GM23338 (cell line): ENCODE measurements at regions not wholly inside any gene's neighbourhood (a gene's known extent, or its start where the extent isn't known, plus 50 kb on each side); places are given as distances from the start of the nearest gene placed in this dataset.

Experiments used
- ATAC-seq: fragments of 200-7000 bp; cut with Tn5 transposase; 3 replicates; pipeline ENCODE4 v1.9.1; 2020
- DNase-seq: peaks from one replicate; pipeline ENCODE4 v3.0.0-alpha.2; 2015; ENCODE audit warnings: low spot score
- H2AFZ ChIP-seq: fragments of 200-600 bp; sonication (generic); 2 replicates; pipeline ENCODE4 v1.8.0; 2016; ENCODE audit warnings: antibody characterized with exemption, mild to moderate bottlenecking, moderate library complexity
- H3F3A ChIP-seq: fragments of 200-600 bp; sonication (generic); replicated peaks from 2 replicates; pipeline ENCODE4 v1.8.0; 2017; ENCODE audit warnings: antibody characterized with exemption, mixed run types, low read depth
- H3K27ac ChIP-seq: fragments of 200-600 bp; sonication (generic); 2 replicates; pipeline ENCODE4 v1.6.1; 2016; ENCODE audit warnings: low read depth
- H3K27me3 ChIP-seq: fragments of 200-600 bp; sonication (generic); 2 replicates; pipeline ENCODE4 v1.8.0; 2016; ENCODE audit warnings: mild to moderate bottlenecking, mixed run types, moderate library complexity; ENCODE audit not compliant: insufficient read depth
- H3K36me3 ChIP-seq: fragments of 200-600 bp; sonication (generic); 2 replicates; pipeline ENCODE4 v1.8.0; 2016; ENCODE audit warnings: mild to moderate bottlenecking; ENCODE audit not compliant: insufficient read depth
- H3K4me1 ChIP-seq: fragments of 200-600 bp; sonication (generic); 2 replicates; pipeline ENCODE4 v1.8.0; 2016; ENCODE audit warnings: mild to moderate bottlenecking, moderate library complexity; ENCODE audit not compliant: insufficient read depth
- H3K4me2 ChIP-seq: fragments of 200-600 bp; sonication (generic); 2 replicates; pipeline ENCODE4 v1.7.1; 2017; ENCODE audit warnings: mixed run types
- H3K4me3 ChIP-seq: fragments of 200-600 bp; sonication (generic); 2 replicates; pipeline ENCODE4 v1.6.1; 2016; ENCODE audit warnings: mixed run types
- H3K79me2 ChIP-seq: fragments of 200-600 bp; sonication (generic); replicated peaks from 2 replicates; pipeline ENCODE4 v1.8.0; 2017; ENCODE audit warnings: mild to moderate bottlenecking; ENCODE audit not compliant: insufficient read depth
- H3K9me2 ChIP-seq: fragments of 200-600 bp; sonication (generic); 2 replicates; pipeline ENCODE4 v1.8.0; 2017; ENCODE audit not compliant: insufficient read depth
- H4K20me1 ChIP-seq: fragments of 200-600 bp; sonication (generic); replicated peaks from 2 replicates; pipeline ENCODE4 v1.8.0; 2017; ENCODE audit warnings: mild to moderate bottlenecking; ENCODE audit not compliant: insufficient read depth
- H3K27ac Mint-ChIP-seq: 2 replicates; pipeline ENCODE4 v1.8.0; 2020; ENCODE audit warnings: inconsistent platforms, mild to moderate bottlenecking, moderate library complexity, mixed read lengths
- H3K27me3 Mint-ChIP-seq: 3 replicates; pipeline ENCODE4 v1.8.0; 2022; ENCODE audit warnings: low read depth, mild to moderate bottlenecking, moderate library complexity, mixed read lengths, inconsistent platforms; ENCODE audit not compliant: insufficient read depth, poor library complexity
- H3K36me3 Mint-ChIP-seq: 3 replicates; pipeline ENCODE4 v1.8.0; 2021; ENCODE audit warnings: low read depth, mild to moderate bottlenecking, inconsistent platforms, moderate library complexity, mixed read lengths
- H3K4me1 Mint-ChIP-seq: 3 replicates; pipeline ENCODE4 v1.8.0; 2020; ENCODE audit warnings: mild to moderate bottlenecking, inconsistent platforms, mixed read lengths
- H3K4me3 Mint-ChIP-seq: 3 replicates; pipeline ENCODE4 v1.8.0; 2021; ENCODE audit warnings: moderate library complexity, mild to moderate bottlenecking, inconsistent platforms, mixed read lengths
- H3K9me3 Mint-ChIP-seq: 3 replicates; pipeline ENCODE4 v1.8.0; 2020; ENCODE audit warnings: moderate library complexity, mild to moderate bottlenecking, inconsistent platforms, mixed read lengths
- CTCF ChIP-seq, 2 experiments: fragments of 200-600 bp in 1 of 2; sonication (generic) in 1 of 2; conservative IDR thresholded peaks; 2 replicates each; pipeline versions ENCODE4 v1.5.1 to v1.6.1; 2016 to 2017; ENCODE audit warnings: antibody characterized with exemption in 2 of 2, low read depth in 2 of 2, mild to moderate bottlenecking in 2 of 2, moderate library complexity in 1 of 2
- EZH2 ChIP-seq: fragments of 200-600 bp; sonication (generic); IDR thresholded peaks from one replicate; pipeline ENCODE4 v1.8.0; 2017; ENCODE audit warnings: antibody characterized with exemption, mild to moderate bottlenecking, low read depth; ENCODE audit not compliant: unreplicated experiment
- EZH2phosphoT487 ChIP-seq: fragments of 200-600 bp; sonication (generic); IDR thresholded peaks from one replicate; pipeline ENCODE4 v1.8.1; 2018; ENCODE audit warnings: antibody characterized with exemption; ENCODE audit not compliant: unreplicated experiment
- JUNB ChIP-seq: IDR thresholded peaks from one replicate; pipeline ENCODE4 v1.6.1; 2016; ENCODE audit warnings: antibody characterized with exemption; ENCODE audit not compliant: unreplicated experiment
- POLR2AphosphoS5 ChIP-seq: IDR thresholded peaks from 2 replicates; pipeline ENCODE4 v1.6.1; 2016; ENCODE audit warnings: antibody characterized with exemption, low read depth
- ZNF331 ChIP-seq: fragments of 250-450 bp; sonication (Bioruptor Pico); IDR thresholded peaks from 2 replicates; pipeline ENCODE4 v1.5.0; 2020; ENCODE audit warnings: low read depth, mild to moderate bottlenecking, moderate library complexity
- TF ChIP-seq, protein P1 (sequence below): fragments of 250-450 bp; sonication (Bioruptor Pico); IDR thresholded peaks from 2 replicates; pipeline ENCODE4 v1.5.0; 2020; ENCODE audit warnings: mild to moderate bottlenecking, moderate library complexity
- TF ChIP-seq, protein P2 (sequence below): IDR thresholded peaks from one replicate; pipeline ENCODE4 v1.6.1; 2018; ENCODE audit warnings: antibody characterized with exemption; ENCODE audit not compliant: unreplicated experiment

- TF ChIP-seq, protein P1, sequence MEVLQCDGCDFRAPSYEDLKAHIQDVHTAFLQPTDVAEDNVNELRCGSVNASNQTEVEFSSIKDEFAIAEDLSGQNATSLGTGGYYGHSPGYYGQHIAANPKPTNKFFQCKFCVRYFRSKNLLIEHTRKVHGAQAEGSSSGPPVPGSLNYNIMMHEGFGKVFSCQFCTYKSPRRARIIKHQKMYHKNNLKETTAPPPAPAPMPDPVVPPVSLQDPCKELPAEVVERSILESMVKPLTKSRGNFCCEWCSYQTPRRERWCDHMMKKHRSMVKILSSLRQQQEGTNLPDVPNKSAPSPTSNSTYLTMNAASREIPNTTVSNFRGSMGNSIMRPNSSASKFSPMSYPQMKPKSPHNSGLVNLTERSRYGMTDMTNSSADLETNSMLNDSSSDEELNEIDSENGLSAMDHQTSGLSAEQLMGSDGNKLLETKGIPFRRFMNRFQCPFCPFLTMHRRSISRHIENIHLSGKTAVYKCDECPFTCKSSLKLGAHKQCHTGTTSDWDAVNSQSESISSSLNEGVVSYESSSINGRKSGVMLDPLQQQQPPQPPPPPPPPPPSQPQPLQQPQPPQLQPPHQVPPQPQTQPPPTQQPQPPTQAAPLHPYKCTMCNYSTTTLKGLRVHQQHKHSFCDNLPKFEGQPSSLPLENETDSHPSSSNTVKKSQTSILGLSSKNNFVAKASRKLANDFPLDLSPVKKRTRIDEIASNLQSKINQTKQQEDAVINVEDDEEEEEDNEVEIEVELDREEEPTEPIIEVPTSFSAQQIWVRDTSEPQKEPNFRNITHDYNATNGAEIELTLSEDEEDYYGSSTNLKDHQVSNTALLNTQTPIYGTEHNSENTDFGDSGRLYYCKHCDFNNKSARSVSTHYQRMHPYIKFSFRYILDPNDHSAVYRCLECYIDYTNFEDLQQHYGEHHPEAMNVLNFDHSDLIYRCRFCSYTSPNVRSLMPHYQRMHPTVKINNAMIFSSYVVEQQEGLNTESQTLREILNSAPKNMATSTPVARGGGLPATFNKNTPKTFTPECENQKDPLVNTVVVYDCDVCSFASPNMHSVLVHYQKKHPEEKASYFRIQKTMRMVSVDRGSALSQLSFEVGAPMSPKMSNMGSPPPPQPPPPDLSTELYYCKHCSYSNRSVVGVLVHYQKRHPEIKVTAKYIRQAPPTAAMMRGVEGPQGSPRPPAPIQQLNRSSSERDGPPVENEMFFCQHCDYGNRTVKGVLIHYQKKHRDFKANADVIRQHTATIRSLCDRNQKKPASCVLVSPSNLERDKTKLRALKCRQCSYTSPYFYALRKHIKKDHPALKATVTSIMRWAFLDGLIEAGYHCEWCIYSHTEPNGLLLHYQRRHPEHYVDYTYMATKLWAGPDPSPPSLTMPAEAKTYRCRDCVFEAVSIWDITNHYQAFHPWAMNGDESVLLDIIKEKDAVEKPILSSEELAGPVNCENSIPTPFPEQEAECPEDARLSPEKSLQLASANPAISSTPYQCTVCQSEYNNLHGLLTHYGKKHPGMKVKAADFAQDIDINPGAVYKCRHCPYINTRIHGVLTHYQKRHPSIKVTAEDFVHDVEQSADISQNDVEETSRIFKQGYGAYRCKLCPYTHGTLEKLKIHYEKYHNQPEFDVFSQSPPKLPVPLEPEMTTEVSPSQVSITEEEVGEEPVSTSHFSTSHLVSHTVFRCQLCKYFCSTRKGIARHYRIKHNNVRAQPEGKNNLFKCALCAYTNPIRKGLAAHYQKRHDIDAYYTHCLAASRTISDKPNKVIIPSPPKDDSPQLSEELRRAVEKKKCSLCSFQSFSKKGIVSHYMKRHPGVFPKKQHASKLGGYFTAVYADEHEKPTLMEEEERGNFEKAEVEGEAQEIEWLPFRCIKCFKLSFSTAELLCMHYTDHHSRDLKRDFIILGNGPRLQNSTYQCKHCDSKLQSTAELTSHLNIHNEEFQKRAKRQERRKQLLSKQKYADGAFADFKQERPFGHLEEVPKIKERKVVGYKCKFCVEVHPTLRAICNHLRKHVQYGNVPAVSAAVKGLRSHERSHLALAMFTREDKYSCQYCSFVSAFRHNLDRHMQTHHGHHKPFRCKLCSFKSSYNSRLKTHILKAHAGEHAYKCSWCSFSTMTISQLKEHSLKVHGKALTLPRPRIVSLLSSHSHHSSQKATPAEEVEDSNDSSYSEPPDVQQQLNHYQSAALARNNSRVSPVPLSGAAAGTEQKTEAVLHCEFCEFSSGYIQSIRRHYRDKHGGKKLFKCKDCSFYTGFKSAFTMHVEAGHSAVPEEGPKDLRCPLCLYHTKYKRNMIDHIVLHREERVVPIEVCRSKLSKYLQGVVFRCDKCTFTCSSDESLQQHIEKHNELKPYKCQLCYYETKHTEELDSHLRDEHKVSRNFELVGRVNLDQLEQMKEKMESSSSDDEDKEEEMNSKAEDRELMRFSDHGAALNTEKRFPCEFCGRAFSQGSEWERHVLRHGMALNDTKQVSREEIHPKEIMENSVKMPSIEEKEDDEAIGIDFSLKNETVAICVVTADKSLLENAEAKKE (CRISPR knock-in tag): no peak
- TF ChIP-seq EZH2phosphoT487 (no peak), JUNB (no peak), CTCF (conservative IDR thresholded peaks at IDR 0.05; ENCODE audit: low read depth in 2 of 2) (no peak), EZH2 (no peak)
Measured at GRCh38 chr2:21418456-21418855, 294.7 kb downstream of the TDRD15 start (continued).

DNA sequence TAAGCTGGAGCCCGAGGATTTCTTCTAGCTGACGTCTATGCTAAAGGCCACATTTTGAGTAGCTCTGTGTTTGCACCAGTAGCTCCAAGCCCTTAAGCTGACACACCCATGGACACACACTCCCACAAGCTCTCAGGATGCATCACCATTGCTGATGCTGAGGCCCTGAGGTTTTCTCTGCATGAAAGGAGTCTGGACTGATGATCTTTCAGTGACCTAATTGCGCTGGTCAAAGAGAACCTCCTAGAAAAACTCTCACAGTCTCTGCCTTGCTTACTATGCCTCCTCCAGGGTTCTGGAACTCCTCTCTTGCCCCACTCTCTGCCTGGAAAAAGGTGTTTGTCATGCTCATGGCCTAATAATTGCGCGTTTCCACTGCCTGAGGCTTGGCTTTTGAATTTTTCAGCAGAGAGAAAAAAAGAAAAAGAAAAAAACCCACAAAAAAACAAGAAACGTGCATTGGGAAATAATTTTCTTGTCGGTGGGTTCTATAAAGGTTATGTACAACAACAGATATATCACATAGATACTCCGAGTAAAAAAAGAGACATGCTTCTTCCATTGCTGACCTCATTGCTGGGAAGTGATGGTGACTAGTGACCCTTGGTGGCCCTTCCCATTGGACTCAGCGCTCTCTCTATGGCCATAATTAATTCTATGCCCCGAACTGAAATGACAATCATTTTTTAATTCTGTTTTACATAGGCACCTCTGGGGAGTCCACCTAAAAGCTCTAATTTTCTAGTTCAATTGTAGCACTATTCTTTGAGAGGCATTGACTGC lies 297.0 kb downstream of the TDRD15 start:
- Histone ChIP-seq H3K36me3 (no peaks in the 10 kb centered on the region), H3K4me1 (no peaks in the 10 kb centered on the region), H3K27me3 (no peaks in the 10 kb centered on the region), H3K27ac (no peak overlapping the region), H3F3A (no peaks in the 10 kb centered on the region), H4K20me1 (no peaks in the 10 kb centered on the region), H3K4me2 (no peak overlapping the region), H3K79me2 (no peaks in the 10 kb centered on the region), H2AFZ (no peak overlapping the region), H3K4me3 (no peak overlapping the region), H3K9me2 (no peaks in the 10 kb centered on the region; the same call in 1 of the 2 replicates)
- TF ChIP-seq ZNF331 (CRISPR knock-in tag): no peak
- TF ChIP-seq, protein P2, sequence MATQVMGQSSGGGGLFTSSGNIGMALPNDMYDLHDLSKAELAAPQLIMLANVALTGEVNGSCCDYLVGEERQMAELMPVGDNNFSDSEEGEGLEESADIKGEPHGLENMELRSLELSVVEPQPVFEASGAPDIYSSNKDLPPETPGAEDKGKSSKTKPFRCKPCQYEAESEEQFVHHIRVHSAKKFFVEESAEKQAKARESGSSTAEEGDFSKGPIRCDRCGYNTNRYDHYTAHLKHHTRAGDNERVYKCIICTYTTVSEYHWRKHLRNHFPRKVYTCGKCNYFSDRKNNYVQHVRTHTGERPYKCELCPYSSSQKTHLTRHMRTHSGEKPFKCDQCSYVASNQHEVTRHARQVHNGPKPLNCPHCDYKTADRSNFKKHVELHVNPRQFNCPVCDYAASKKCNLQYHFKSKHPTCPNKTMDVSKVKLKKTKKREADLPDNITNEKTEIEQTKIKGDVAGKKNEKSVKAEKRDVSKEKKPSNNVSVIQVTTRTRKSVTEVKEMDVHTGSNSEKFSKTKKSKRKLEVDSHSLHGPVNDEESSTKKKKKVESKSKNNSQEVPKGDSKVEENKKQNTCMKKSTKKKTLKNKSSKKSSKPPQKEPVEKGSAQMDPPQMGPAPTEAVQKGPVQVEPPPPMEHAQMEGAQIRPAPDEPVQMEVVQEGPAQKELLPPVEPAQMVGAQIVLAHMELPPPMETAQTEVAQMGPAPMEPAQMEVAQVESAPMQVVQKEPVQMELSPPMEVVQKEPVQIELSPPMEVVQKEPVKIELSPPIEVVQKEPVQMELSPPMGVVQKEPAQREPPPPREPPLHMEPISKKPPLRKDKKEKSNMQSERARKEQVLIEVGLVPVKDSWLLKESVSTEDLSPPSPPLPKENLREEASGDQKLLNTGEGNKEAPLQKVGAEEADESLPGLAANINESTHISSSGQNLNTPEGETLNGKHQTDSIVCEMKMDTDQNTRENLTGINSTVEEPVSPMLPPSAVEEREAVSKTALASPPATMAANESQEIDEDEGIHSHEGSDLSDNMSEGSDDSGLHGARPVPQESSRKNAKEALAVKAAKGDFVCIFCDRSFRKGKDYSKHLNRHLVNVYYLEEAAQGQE: no peak
- no peak for TF ChIP-seq CTCF (conservative IDR thresholded peaks at IDR 0.05; ENCODE audit: low read depth in 2 of 2)
- no peak for TF ChIP-seq POLR2AphosphoS5
- no peak for ATAC-seq
- H3K27me3 Mint-ChIP-seq: no peaks in the 10 kb centered on the region
- no peak overlapping the region for H3K4me3 Mint-ChIP-seq
- peaks cover 3% of the 10 kb centered on the region; the same call in 2 of the 3 replicates for H3K4me1 Mint-ChIP-seq
- no peak for DNase-seq
- no peaks in the 10 kb centered on the region for H3K36me3 Mint-ChIP-seq
- no peaks in the 10 kb centered on the region for H3K9me3 Mint-ChIP-seq
- H3K27ac Mint-ChIP-seq: no peak overlapping the region
